ENCODE measurements at regions not wholly inside any gene's neighbourhood (a gene's known extent, or its start where the extent isn't known, plus 50 kb on each side); places are given as distances from the start of the nearest gene placed in this dataset.

GRCh38 chr7:156177422-156178055, 365.3 kb upstream of the SHH start:
- H3K27ac ChIP-seq (ENCODE audit: low read depth, low read length), result no peak overlapping the region
- no peaks in the 10 kb centered on the region for H3K4me1 ChIP-seq (ENCODE audit: insufficient read depth, low read length)
- no peaks in the 10 kb centered on the region for H3K9me3 ChIP-seq (ENCODE audit: low read depth, low read length)
- no peaks in the 10 kb centered on the region for H3K79me2 ChIP-seq (ENCODE audit: insufficient read depth, low read length)
- no peaks in the 10 kb centered on the region for H3K27me3 ChIP-seq (ENCODE audit: insufficient read depth, low read length)
- H3K36me3 ChIP-seq (ENCODE audit: insufficient read depth, low read length), result no peaks in the 10 kb centered on the region
- TF ChIP-seq CTCF (IDR thresholded peaks at IDR 0.05; ENCODE audit: extremely low read depth, low read depth, low read length), result no peak
- no peaks in the 10 kb centered on the region for H4K20me1 ChIP-seq (ENCODE audit: insufficient read depth, low read length)
- DNase-seq (ENCODE audit: insufficient read length, low spot score, missing footprints), result no peak
- no peak overlapping the region for H3K4me3 ChIP-seq (ENCODE audit: insufficient read depth, low read length)
- H3K4me2 ChIP-seq (ENCODE audit: insufficient read depth, low read length), result no peak overlapping the region
- no peak overlapping the region for H2AFZ ChIP-seq (ENCODE audit: low read length)

- Histone ChIP-seq H3K4me3 (ENCODE audit: insufficient read depth, low read length) (no peak overlapping the region), H3K36me3 (ENCODE audit: insufficient read depth, low read length) (no peaks in the 10 kb centered on the region), H3K79me2 (ENCODE audit: insufficient read depth, low read length) (no peaks in the 10 kb centered on the region), H3K27me3 (ENCODE audit: insufficient read depth, low read length) (no peaks in the 10 kb centered on the region), H4K20me1 (ENCODE audit: insufficient read depth, low read length) (no peaks in the 10 kb centered on the region), H3K9me3 (ENCODE audit: low read depth, low read length) (no peaks in the 10 kb centered on the region), H3K4me2 (ENCODE audit: insufficient read depth, low read length) (no peak overlapping the region), H3K27ac (ENCODE audit: low read depth, low read length) (no peak overlapping the region), H3K4me1 (ENCODE audit: insufficient read depth, low read length) (no peaks in the 10 kb centered on the region), H2AFZ (ENCODE audit: low read length) (no peak overlapping the region)
- TF ChIP-seq CTCF (IDR thresholded peaks at IDR 0.05; ENCODE audit: extremely low read depth, low read depth, low read length), result no peak
- no peak for DNase-seq (ENCODE audit: insufficient read length, low spot score, missing footprints)
Measured at GRCh38 chr7:156176039-156176438, 363.8 kb upstream of the SHH start.

- no peak for DNase-seq (ENCODE audit: insufficient read length, low spot score, missing footprints)
- no peak for TF ChIP-seq CTCF (IDR thresholded peaks at IDR 0.05; ENCODE audit: extremely low read depth, low read depth, low read length)
- no peak overlapping the region for H2AFZ ChIP-seq (ENCODE audit: low read length)
Measured at GRCh38 chr7:156175003-156175402, 362.7 kb upstream of the SHH start.

GRCh38 chr7:156174428-156174827, 362.2 kb upstream of the SHH start:
- Histone ChIP-seq H3K4me2 (ENCODE audit: insufficient read depth, low read length) (no peak overlapping the region), H3K4me3 (ENCODE audit: insufficient read depth, low read length) (no peak overlapping the region), H2AFZ (ENCODE audit: low read length) (no peak overlapping the region), H3K4me1 (ENCODE audit: insufficient read depth, low read length) (no peaks in the 10 kb centered on the region), H3K27me3 (ENCODE audit: insufficient read depth, low read length) (no peaks in the 10 kb centered on the region), H3K9me3 (ENCODE audit: low read depth, low read length) (no peaks in the 10 kb centered on the region), H4K20me1 (ENCODE audit: insufficient read depth, low read length) (no peaks in the 10 kb centered on the region), H3K27ac (ENCODE audit: low read depth, low read length) (no peak overlapping the region), H3K36me3 (ENCODE audit: insufficient read depth, low read length) (no peaks in the 10 kb centered on the region), H3K79me2 (ENCODE audit: insufficient read depth, low read length) (no peaks in the 10 kb centered on the region)
- TF ChIP-seq CTCF (IDR thresholded peaks at IDR 0.05; ENCODE audit: extremely low read depth, low read depth, low read length), result no peak
- no peak for DNase-seq (ENCODE audit: insufficient read length, low spot score, missing footprints)

More at GRCh38 chr7:156175003-156175402, 362.7 kb upstream of the SHH start:
- no peaks in the 10 kb centered on the region for H3K9me3 ChIP-seq (ENCODE audit: low read depth, low read length)
- H3K4me3 ChIP-seq (ENCODE audit: insufficient read depth, low read length), result no peak overlapping the region
- no peaks in the 10 kb centered on the region for H3K79me2 ChIP-seq (ENCODE audit: insufficient read depth, low read length)
- H3K27ac ChIP-seq (ENCODE audit: low read depth, low read length), result no peak overlapping the region
- H3K36me3 ChIP-seq (ENCODE audit: insufficient read depth, low read length), result no peaks in the 10 kb centered on the region
- H3K4me2 ChIP-seq (ENCODE audit: insufficient read depth, low read length), result no peak overlapping the region
- H4K20me1 ChIP-seq (ENCODE audit: insufficient read depth, low read length), result no peaks in the 10 kb centered on the region
- H3K4me1 ChIP-seq (ENCODE audit: insufficient read depth, low read length), result no peaks in the 10 kb centered on the region
- H3K27me3 ChIP-seq (ENCODE audit: insufficient read depth, low read length), result no peaks in the 10 kb centered on the region

Data from osteoblast (primary cell).